HG03066 (cell line): ENCODE measurements at regions not wholly inside any gene's neighbourhood (a gene's known extent, or its start where the extent isn't known, plus 50 kb on each side); places are given as distances from the start of the nearest gene placed in this dataset.
"Not testable (repeated sequence)": the region's sequence is repeated elsewhere in the genome, so short reads cannot be mapped to it uniquely, and the experiment has no call there.

Experiments used
- ATAC-seq: cut with Tn5 transposase; IDR thresholded peaks from one replicate; pipeline ENCODE4 v1.9.1; 2021; ENCODE audit warnings: low read depth; ENCODE audit not compliant: unreplicated experiment

DNA sequence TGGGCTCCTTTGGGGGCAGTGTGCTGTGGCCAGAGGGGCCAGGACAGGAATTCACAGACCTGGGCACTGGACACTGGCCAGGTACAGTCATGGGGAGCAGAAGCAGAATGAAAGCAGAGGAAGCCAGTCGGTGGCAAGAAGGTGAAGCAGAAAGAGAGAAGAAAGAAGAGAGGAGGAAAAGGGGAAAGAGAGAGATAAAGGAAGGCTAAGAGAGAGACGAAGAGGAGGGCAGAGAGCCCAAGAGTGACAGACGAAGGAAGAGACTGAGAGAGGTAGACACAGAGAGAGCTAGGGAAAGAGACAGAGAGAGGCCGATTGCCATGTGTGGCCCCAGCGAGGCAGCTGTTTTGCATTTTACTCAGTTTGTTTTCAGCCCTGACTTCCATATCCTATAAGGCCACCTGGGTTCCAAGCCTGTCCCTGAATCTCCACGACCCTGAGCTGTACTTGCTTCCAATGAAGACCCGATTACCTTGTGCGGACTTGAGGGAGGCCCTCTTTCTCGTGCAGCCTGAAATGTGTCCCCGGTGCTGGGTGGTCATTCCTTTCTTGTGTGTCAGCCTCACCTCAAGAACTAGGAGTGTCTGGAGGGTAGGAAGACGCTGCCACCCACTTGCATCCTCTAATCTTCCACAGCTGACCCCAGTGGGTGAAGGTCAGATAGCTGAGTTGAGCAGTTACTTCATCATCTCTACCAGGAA lies 73.9 kb downstream of the LSM3 start:
- ATAC-seq: no peak

DNA sequence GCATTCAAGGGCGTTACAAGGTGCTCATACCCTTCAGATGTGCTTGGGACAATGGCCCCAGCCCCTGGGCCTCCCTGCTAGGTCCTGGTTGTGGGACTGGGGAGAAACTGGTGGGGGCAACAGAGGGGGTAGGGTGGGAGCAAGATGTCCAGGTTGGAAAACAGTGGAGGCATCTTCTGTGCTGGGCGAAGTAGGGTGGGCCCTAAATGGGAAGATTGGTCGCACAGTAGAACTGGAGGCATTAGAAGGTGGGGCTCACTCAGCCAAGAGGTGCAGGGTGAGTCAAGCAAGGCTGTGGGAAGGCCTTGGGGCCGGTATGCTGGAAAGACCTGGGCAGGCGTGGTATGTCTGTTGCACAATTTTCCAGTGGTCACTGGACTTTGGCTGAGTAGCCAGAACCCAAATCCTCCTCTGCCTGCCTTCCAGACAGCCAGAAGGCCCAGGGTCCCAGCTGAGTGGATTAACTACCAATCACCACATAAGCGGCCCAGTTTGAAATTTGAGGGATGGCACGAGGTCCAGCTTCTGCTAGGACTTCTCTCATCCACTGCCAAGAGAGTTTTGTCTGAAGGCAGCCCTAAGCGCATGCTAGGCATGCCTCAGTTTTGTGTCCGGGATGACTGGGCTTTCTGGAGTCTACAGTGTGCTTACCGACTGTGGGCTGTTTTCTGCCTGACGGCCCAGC lies 74.5 kb downstream of the LSM3 start:
- ATAC-seq: no peak

GRCh38 chr3:14253707-14254382 lies 75.2 kb downstream of the LSM3 start:
- no peak for ATAC-seq

GRCh38 chr3:14254812-14255702 lies 76.4 kb downstream of the LSM3 start:
- ATAC-seq: no peak

- no peak for ATAC-seq
Observed at GRCh38 chr3:14256046-14256445, 77.4 kb downstream of the LSM3 start.

- no peak for ATAC-seq
Observed at GRCh38 chr3:14256561-14257342, 78.1 kb downstream of the LSM3 start.

GRCh38 chr3:14258906-14259904 lies 80.6 kb downstream of the LSM3 start:
- ATAC-seq: no peak

GRCh38 chr3:14260463-14260862 lies 81.8 kb downstream of the LSM3 start:
- ATAC-seq: no peak

- ATAC-seq: no peak
Observed at GRCh38 chr3:14261229-14261628, 82.6 kb downstream of the LSM3 start.

DNA sequence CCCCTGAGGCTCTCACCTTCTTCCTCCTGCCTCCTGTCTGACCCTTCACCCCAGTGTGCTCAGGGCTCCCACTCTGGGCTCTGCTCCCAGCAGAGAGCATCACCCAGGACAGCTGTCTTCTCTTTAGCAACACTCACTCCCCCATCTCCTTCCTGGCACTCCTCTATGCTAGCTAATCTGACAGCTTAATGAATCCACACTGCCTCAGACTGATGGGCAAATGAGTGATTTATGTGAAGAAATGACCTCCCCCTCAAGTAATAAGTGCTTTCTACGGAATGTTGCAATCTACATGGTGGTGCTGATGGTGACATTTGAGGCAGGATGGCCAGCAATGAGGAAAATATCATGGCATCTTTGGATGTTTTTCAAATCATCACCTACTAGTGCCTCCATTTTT lies 83.6 kb downstream of the LSM3 start:
- no peak for ATAC-seq

DNA sequence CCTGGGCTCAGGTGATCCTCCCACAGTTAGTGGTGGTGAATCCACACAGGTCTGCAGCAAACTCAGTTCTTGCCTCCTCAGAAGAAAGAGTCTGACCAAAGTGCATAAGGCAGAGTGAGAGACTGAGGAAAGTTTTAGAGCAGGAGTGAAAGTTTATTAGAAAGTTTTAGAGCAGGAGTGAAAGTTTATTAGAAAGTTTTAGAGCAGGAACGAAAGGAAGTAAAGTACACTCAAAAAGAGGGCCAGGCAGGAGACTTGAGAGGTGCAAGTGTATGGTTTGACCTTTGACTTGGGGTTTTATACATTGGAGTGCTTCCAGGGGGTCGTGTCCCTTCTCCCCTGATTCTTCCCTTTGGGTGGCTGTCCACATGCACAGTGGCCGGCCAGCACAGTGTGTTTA lies 84.2 kb downstream of the LSM3 start:
- no peak for ATAC-seq

GRCh38 chr3:14263317-14264005 lies 84.8 kb downstream of the LSM3 start:
- ATAC-seq: no peak

- ATAC-seq: no peak
Observed at GRCh38 chr3:14265246-14265962, 86.8 kb downstream of the LSM3 start.

GRCh38 chr3:14266361-14266760 lies 87.7 kb downstream of the LSM3 start:
- no peak for ATAC-seq

GRCh38 chr3:14267976-14268375 lies 89.4 kb downstream of the LSM3 start:
- no peak for ATAC-seq

DNA sequence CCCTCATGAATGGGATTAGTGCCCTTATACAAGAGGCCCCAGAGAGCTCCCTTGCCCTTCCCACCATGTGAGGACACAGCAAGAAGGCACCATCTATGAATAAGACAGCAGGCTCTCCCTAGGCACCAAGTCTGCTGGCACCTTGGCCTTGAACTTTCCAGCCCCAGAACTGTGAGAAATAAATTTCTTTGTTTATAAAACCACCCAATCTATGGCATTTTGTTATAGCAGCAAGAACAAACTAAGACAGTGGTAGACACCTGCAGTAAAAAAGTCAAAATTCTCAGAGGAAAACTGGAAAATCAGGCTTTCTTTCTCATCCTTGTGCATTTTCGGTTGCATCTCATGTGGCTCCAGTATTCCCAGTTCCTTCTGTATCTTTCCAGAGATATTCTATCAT lies 90.3 kb downstream of the LSM3 start:
- no peak for ATAC-seq

DNA sequence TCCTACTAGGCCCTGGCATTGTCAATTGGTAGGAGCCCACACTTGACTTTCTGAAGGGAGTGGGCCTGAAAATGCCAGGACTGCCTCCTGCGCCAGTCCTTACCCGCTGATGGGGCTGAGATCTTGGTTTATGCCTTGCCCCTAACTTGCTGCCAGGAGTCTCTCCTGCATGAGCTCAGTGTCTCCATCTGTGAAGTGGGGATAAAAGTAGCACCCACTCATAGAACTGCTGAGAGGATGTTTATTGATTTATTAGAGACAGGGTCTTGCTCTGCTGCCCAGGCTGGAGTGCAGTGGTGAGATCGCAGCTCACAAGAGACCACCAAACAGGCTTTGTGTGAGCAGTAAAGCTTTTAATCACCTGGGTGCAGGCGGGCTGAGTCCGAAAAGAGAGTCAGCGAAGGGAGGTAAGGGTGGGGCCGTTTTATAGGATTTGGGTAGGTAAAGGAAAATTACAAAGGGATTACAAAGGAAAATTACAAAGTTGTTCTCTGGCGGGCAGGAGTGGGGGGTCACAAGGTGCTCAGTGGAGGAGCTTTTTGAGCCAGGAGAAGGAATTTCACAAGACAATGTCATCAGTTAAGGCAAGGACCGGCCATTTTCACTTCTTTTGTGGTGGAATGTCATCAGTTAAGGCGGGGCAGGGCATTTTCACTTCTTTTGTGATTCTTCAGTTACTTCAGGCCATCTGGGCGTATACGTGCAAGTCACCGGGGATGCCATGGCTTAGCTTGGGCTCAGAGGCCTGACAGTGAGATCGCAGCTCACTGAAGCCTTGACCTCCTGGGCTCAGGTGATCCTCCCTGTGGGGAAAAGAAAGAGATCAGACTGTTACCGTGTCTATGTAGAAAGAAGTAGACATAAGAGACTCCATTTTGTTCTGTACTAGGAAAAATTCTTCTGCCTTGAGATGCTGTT lies 93.7 kb downstream of the LSM3 start:
- not testable (repeated sequence) for ATAC-seq
